ENCODE measurements at regions not wholly inside any gene's neighbourhood (a gene's known extent, or its start where the extent isn't known, plus 50 kb on each side); places are given as distances from the start of the nearest gene placed in this dataset.

DNA sequence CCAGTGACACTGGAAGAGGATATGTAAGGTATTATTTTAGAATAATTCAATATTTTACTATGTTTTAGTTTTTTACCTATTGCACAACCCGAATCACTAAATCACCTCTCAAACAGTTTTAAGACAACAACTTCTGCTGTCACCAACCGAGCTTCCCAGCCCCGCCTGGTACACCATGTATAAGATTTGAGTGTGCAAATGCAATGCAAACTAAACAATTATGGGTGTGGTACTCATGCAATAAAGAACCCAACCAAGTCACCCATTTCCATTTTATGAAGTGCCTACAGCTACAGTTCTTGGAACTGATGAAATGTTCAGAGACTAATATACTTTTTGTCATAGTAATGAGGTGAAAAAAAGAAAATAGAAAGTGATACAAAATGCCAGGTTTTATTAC, 256.2 kb downstream of the TAFA4 start:
- no peak overlapping the region for H3K27ac ChIP-seq
- H3K9me3 ChIP-seq: no peaks in the 10 kb centered on the region
- TF ChIP-seq POLR2A (IDR thresholded peaks at IDR 0.05) (no peak), EP300 (IDR thresholded peaks at IDR 0.05) (no peak)
- TF ChIP-seq, protein P1, sequence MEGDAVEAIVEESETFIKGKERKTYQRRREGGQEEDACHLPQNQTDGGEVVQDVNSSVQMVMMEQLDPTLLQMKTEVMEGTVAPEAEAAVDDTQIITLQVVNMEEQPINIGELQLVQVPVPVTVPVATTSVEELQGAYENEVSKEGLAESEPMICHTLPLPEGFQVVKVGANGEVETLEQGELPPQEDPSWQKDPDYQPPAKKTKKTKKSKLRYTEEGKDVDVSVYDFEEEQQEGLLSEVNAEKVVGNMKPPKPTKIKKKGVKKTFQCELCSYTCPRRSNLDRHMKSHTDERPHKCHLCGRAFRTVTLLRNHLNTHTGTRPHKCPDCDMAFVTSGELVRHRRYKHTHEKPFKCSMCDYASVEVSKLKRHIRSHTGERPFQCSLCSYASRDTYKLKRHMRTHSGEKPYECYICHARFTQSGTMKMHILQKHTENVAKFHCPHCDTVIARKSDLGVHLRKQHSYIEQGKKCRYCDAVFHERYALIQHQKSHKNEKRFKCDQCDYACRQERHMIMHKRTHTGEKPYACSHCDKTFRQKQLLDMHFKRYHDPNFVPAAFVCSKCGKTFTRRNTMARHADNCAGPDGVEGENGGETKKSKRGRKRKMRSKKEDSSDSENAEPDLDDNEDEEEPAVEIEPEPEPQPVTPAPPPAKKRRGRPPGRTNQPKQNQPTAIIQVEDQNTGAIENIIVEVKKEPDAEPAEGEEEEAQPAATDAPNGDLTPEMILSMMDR (IDR thresholded peaks at IDR 0.05): no peak
- no peak for DNase-seq
- H3K36me3 ChIP-seq: no peaks in the 10 kb centered on the region
- no peaks in the 10 kb centered on the region for H3K27me3 ChIP-seq
- 88 to 91% (median 90%) methylated on average over 3 of the region's 3 CpGs for WGBS, 3 donors
- no peak overlapping the region for H3K4me3 ChIP-seq
- intact Hi-C loops (cut with DNase I): no loop called here
- H3K4me1 ChIP-seq (ENCODE audit: insufficient read depth): no peaks in the 10 kb centered on the region

DNA sequence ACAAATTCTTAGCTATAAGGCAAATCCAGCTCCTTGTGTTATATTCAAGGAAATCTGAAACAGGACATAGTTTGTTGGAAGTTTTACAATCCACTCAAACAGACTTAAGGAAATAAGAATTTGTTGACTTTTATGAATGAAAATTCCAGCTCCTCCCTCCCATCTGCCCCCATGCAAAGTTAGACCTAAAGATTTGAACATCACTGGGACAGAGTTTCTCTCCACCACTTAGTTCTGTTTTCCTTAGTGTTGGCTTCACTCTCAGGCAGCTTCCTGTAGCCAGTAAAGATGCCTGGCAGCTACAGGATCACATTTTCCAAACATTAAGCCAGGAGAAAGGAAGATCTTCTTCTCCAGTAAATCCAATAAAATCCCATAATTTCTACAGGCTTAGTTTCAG, 265.0 kb downstream of the TAFA4 start:
- H3K9me3 ChIP-seq: no peaks in the 10 kb centered on the region
- no peaks in the 10 kb centered on the region for H3K36me3 ChIP-seq
- no peak overlapping the region for H3K27ac ChIP-seq
- H3K27me3 ChIP-seq: no peaks in the 10 kb centered on the region
- H3K4me1 ChIP-seq (ENCODE audit: insufficient read depth): no peaks in the 10 kb centered on the region
- intact Hi-C loops (cut with DNase I): no loop called here
- no peak for DNase-seq
- H3K4me3 ChIP-seq: no peak overlapping the region
- TF ChIP-seq, protein P1 (IDR thresholded peaks at IDR 0.05): no peak
- TF ChIP-seq EP300 (IDR thresholded peaks at IDR 0.05): no peak

DNA sequence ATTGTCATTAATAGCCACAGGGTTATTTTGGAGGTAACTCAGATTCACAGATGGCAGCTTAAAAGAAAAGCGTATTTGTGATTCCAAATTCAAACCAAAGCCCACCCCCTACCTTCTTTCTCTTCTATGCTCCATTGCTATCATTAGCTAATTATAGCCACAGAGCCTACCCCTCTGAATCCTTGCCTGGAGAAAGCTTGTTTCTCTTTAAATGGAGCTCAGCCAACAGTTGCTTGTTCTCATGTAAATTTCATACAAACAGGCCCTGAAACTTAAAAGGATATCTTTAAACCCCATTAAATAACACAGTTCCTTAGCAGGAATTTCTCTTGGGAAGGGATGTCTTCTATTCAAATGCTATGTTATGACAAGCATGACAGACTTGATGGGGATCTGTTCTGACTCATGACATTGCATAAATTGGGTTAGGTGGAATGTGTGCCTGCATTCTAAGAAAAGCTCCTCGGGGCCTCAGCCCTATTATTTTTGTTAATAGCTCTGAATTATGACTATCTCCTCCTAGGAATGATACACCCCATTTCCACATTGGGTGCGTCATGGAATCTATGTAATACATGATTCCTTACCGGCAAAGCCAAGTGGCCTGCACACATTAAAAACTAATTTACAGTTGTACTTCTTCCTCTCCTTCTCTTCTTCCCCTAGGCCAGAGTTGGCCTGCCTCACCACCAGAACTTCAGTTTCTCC, 265.8 kb downstream of the TAFA4 start:
- DNase-seq: no peak
- TF ChIP-seq, protein P1 (IDR thresholded peaks at IDR 0.05): no peak
- TF ChIP-seq POLR2A (IDR thresholded peaks at IDR 0.05) (no peak), EP300 (IDR thresholded peaks at IDR 0.05) (no peak)
- H3K9me3 ChIP-seq: no peaks in the 10 kb centered on the region
- H3K4me3 ChIP-seq: no peak overlapping the region
- 45 to 49% (median 46%) methylated on average over 4 of the region's 4 CpGs for WGBS, 3 donors
- intact Hi-C loops (cut with DNase I): no loop called here
- H3K27me3 ChIP-seq: no peaks in the 10 kb centered on the region
- H3K27ac ChIP-seq: no peak overlapping the region
- H3K36me3 ChIP-seq: no peaks in the 10 kb centered on the region
- H3K4me1 ChIP-seq (ENCODE audit: insufficient read depth): no peaks in the 10 kb centered on the region

DNA sequence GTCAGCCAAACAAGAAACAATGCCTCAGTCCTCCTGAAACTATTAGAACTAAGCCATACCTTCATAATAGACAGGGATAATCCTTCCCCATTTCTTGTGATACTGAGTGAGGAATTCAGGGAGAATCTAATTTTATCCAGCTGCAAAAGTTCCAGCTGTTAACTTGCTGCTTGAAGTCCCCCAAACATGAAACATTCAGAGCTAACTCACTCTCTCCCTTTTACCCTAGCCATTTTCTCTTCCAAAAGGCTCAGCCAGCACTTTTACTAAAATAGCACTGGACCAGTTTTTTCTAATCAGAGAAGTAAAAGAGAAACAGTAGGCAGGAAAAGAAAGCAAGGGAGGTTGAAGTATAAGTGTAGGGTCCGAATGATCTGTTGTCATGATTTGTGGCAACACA, 268.1 kb downstream of the TAFA4 start:
- Histone ChIP-seq H3K4me3 (no peak overlapping the region), H3K36me3 (no peaks in the 10 kb centered on the region), H3K4me1 (ENCODE audit: insufficient read depth) (no peaks in the 10 kb centered on the region), H3K9me3 (no peaks in the 10 kb centered on the region), H3K27me3 (no peaks in the 10 kb centered on the region), H3K27ac (no peak overlapping the region)
- intact Hi-C loops (cut with DNase I): no loop called here
- no peak for DNase-seq
- 4 to 14% (median 4%) methylated on average over 1 of the region's 1 CpG for WGBS, 3 donors
- TF ChIP-seq POLR2A (IDR thresholded peaks at IDR 0.05) (no peak), EP300 (IDR thresholded peaks at IDR 0.05) (no peak)
- TF ChIP-seq, protein P1 (IDR thresholded peaks at IDR 0.05): no peak

Measured in ovary (tissue), 7 donors.